ENCODE measurements at regions not wholly inside any gene's neighbourhood (a gene's known extent, or its start where the extent isn't known, plus 50 kb on each side); places are given as distances from the start of the nearest gene placed in this dataset.

- intact Hi-C loops (cut with micrococcal nuclease): no loop called here
- peaks cover 91% of the 10 kb centered on the region for H3K27me3 ChIP-seq (ENCODE audit: low read length)
- H3K36me3 ChIP-seq (ENCODE audit: low read depth, low read length): no peaks in the 10 kb centered on the region
- BruUV-seq (replicated peaks): no TSS peak
- ChIA-PET POLR2A (ENCODE audit: unreplicated experiment) (no interaction called here), CTCF (no interaction called here)
- H3K9me3 ChIP-seq (ENCODE audit: low read length): no peaks in the 10 kb centered on the region
- H3K4me2 ChIP-seq (ENCODE audit: low read length): no peak overlapping the region
- peak; percentile 89 for TF ChIP-seq EZH2 (IDR thresholded peaks at IDR 0.05; ENCODE audit: low read length, unreplicated experiment)
- peak; percentile 58; the same call in 1 of the 2 replicates for TF ChIP-seq EZH2phosphoT487 (IDR thresholded peaks at IDR 0.05; ENCODE audit: borderline replicate concordance, low read length)
- no peak for TF ChIP-seq CTCF (conservative IDR thresholded peaks at IDR 0.05; ENCODE audit: low read depth, low read length)
- H3F3A ChIP-seq (ENCODE audit: low read length, unreplicated experiment): no peaks in the 10 kb centered on the region
- ATAC-seq (no peak), DNase-seq (no peak)
- H2AFZ ChIP-seq (ENCODE audit: low read length): no peak overlapping the region
- no peaks in the 10 kb centered on the region for H3K79me2 ChIP-seq (ENCODE audit: low read length)
- H3K4me1 ChIP-seq (ENCODE audit: insufficient read depth, low read length): no peaks in the 10 kb centered on the region
- H3K4me3 ChIP-seq (ENCODE audit: low read length): no peak overlapping the region
- no peaks in the 10 kb centered on the region for H3K9me2 ChIP-seq (replicated peaks; ENCODE audit: low read length)
- no peak overlapping the region for H3K9ac ChIP-seq (ENCODE audit: low read length)
- H4K20me1 ChIP-seq (ENCODE audit: low read length): no peaks in the 10 kb centered on the region
- no peak overlapping the region for H3K27ac ChIP-seq (ENCODE audit: low read length)
Observed at GRCh38 chrX:134173541-134174272, 63.3 kb upstream of the CCDC160 start.

- Histone ChIP-seq H2AFZ (ENCODE audit: low read length) (no peak overlapping the region), H3K4me1 (ENCODE audit: insufficient read depth, low read length) (no peaks in the 10 kb centered on the region), H3K9me3 (ENCODE audit: low read length) (no peaks in the 10 kb centered on the region), H3K9me2 (replicated peaks; ENCODE audit: low read length) (no peaks in the 10 kb centered on the region), H3F3A (ENCODE audit: low read length, unreplicated experiment) (no peaks in the 10 kb centered on the region), H3K4me2 (ENCODE audit: low read length) (no peak overlapping the region), H3K4me3 (ENCODE audit: low read length) (no peak overlapping the region), H3K9ac (ENCODE audit: low read length) (no peak overlapping the region), H3K36me3 (ENCODE audit: low read depth, low read length) (no peaks in the 10 kb centered on the region), H3K27ac (ENCODE audit: low read length) (no peak overlapping the region), H3K79me2 (ENCODE audit: low read length) (no peaks in the 10 kb centered on the region), H3K27me3 (ENCODE audit: low read length) (peaks cover 93% of the 10 kb centered on the region), H4K20me1 (ENCODE audit: low read length) (no peaks in the 10 kb centered on the region)
- CTCF ChIA-PET: no interaction called here
- ATAC-seq: no peak
- TF ChIP-seq CTCF (conservative IDR thresholded peaks at IDR 0.05; ENCODE audit: low read depth, low read length): no peak
- no peak for TF ChIP-seq EZH2phosphoT487 (IDR thresholded peaks at IDR 0.05; ENCODE audit: borderline replicate concordance, low read length)
- TF ChIP-seq EZH2 (IDR thresholded peaks at IDR 0.05; ENCODE audit: low read length, unreplicated experiment): no peak
- intact Hi-C loops (cut with micrococcal nuclease): no loop called here
- no peak for DNase-seq
- no TSS peak for BruUV-seq (replicated peaks)
- POLR2A ChIA-PET (ENCODE audit: unreplicated experiment): no interaction called here
Observed at GRCh38 chrX:134174273-134174660, 62.7 kb upstream of the CCDC160 start.

- Histone ChIP-seq H3K36me3 (ENCODE audit: low read depth, low read length) (no peaks in the 10 kb centered on the region), H3K9me3 (ENCODE audit: low read length) (no peaks in the 10 kb centered on the region), H3K4me2 (ENCODE audit: low read length) (no peak overlapping the region), H3F3A (ENCODE audit: low read length, unreplicated experiment) (no peaks in the 10 kb centered on the region), H4K20me1 (ENCODE audit: low read length) (no peaks in the 10 kb centered on the region), H3K79me2 (ENCODE audit: low read length) (no peaks in the 10 kb centered on the region), H3K9ac (ENCODE audit: low read length) (no peak overlapping the region), H2AFZ (ENCODE audit: low read length) (no peak overlapping the region), H3K4me3 (ENCODE audit: low read length) (no peak overlapping the region), H3K4me1 (ENCODE audit: insufficient read depth, low read length) (no peaks in the 10 kb centered on the region), H3K27ac (ENCODE audit: low read length) (no peak overlapping the region), H3K9me2 (replicated peaks; ENCODE audit: low read length) (no peaks in the 10 kb centered on the region), H3K27me3 (ENCODE audit: low read length) (peaks cover 93% of the 10 kb centered on the region)
- ATAC-seq: no peak
- no peak for TF ChIP-seq CTCF (conservative IDR thresholded peaks at IDR 0.05; ENCODE audit: low read depth, low read length)
- TF ChIP-seq EZH2phosphoT487 (IDR thresholded peaks at IDR 0.05; ENCODE audit: borderline replicate concordance, low read length): no peak
- no peak for TF ChIP-seq EZH2 (IDR thresholded peaks at IDR 0.05; ENCODE audit: low read length, unreplicated experiment)
- POLR2A ChIA-PET (ENCODE audit: unreplicated experiment): no interaction called here
- intact Hi-C loops (cut with micrococcal nuclease): no loop called here
- BruUV-seq (replicated peaks): no TSS peak
- DNase-seq: no peak
- CTCF ChIA-PET: no interaction called here
Observed at GRCh38 chrX:134174859-134175258, 62.1 kb upstream of the CCDC160 start.
